ENCODE measurements at regions not wholly inside any gene's neighbourhood (a gene's known extent, or its start where the extent isn't known, plus 50 kb on each side); places are given as distances from the start of the nearest gene placed in this dataset.

DNA sequence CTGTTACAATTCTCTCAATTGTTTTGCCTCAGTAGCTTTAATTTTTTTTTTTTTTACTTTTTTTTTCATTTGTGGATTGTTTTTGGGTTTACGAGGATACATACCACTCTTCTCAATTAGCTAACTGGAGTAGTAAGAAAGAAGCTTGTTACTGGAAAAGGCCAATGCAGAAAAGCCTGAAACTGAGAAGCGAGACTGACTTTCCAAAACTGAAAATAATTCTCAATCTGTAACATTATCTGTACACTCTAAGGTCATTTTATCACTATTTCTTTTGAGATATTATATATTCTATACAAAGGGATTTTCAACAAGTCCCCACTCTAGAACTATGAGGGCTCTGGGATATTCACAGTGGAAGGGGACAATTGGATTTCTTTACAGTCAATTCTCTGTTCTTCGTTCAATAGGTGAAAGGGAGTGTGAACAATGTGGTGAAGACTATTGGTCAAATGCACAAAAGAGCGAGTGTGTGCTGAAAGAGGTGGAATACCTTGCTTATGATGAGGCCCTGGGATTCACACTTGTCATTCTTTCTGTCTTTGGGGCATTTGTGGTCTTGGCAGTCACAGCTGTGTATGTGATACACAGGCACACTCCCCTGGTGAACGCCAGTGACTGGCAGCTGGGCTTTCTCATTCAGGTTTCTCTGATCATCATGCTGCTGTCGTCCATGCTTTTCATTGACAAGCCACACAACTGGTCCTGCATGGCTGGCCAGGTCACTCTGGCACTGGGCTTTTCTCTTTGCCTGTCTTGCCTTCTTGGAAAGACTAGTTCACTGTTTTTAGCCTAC is 83.9 kb upstream of the KCNAB1 start:
- TF ChIP-seq, protein P1, sequence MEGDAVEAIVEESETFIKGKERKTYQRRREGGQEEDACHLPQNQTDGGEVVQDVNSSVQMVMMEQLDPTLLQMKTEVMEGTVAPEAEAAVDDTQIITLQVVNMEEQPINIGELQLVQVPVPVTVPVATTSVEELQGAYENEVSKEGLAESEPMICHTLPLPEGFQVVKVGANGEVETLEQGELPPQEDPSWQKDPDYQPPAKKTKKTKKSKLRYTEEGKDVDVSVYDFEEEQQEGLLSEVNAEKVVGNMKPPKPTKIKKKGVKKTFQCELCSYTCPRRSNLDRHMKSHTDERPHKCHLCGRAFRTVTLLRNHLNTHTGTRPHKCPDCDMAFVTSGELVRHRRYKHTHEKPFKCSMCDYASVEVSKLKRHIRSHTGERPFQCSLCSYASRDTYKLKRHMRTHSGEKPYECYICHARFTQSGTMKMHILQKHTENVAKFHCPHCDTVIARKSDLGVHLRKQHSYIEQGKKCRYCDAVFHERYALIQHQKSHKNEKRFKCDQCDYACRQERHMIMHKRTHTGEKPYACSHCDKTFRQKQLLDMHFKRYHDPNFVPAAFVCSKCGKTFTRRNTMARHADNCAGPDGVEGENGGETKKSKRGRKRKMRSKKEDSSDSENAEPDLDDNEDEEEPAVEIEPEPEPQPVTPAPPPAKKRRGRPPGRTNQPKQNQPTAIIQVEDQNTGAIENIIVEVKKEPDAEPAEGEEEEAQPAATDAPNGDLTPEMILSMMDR (IDR thresholded peaks at IDR 0.05): no peak
- TF ChIP-seq POLR2AphosphoS5 (IDR thresholded peaks at IDR 0.05): no peak
- TF ChIP-seq POLR2A (IDR thresholded peaks at IDR 0.05): no peak
- TF ChIP-seq EP300 (IDR thresholded peaks at IDR 0.05): no peak

All from sigmoid colon (tissue), 4 donors.